ENCODE measurements at regions not wholly inside any gene's neighbourhood (a gene's known extent, or its start where the extent isn't known, plus 50 kb on each side); places are given as distances from the start of the nearest gene placed in this dataset.

- TF ChIP-seq POLR2A (IDR thresholded peaks at IDR 0.05) = no peak
- TF ChIP-seq CTCF (IDR thresholded peaks at IDR 0.05) = no peak
Measured at GRCh38 chr2:17223211-17223610, 295.0 kb downstream of the RAD51AP2 start.
